SK-N-MC (cell line): ENCODE measurements at regions not wholly inside any gene's neighbourhood (a gene's known extent, or its start where the extent isn't known, plus 50 kb on each side); places are given as distances from the start of the nearest gene placed in this dataset.
"Not testable (repeated sequence)": the region's sequence is repeated elsewhere in the genome, so short reads cannot be mapped to it uniquely, and the experiment has no call there.

Experiments
- EZH2 ChIP-seq: fragments of 200-600 bp; sonication (generic); IDR thresholded peaks from one replicate; pipeline ENCODE4 v1.6.1; 2017; ENCODE audit warnings: antibody characterized with exemption
- POLR2AphosphoS5 ChIP-seq: IDR thresholded peaks from 2 replicates; pipeline ENCODE4 v1.6.1; 2012; ENCODE audit warnings: mild to moderate bottlenecking, low read depth, low read length, borderline replicate concordance

DNA sequence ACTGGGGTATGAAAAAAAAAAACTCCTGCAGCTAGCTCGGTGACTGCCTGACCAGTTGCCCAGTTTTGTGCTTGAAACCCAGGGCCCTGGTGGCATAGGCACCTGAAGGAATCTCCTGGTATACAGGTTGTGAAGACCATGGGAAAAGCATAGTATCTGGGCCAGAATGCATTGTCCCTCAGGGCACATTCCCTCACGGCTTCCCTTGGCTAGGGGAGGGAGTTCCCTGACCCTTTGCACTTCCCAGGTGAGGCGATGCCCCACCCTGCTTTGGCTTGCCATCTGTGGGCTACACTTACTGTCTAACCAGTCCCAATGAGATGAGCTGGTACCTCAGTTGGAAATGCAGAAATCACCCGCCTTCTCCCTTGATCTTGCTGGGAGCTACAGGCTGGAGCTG is 280.4 kb downstream of the TTC8 start:
- TF ChIP-seq EZH2, POLR2AphosphoS5: not testable (repeated sequence)
